ENCODE measurements at regions not wholly inside any gene's neighbourhood (a gene's known extent, or its start where the extent isn't known, plus 50 kb on each side); places are given as distances from the start of the nearest gene placed in this dataset.

DNA sequence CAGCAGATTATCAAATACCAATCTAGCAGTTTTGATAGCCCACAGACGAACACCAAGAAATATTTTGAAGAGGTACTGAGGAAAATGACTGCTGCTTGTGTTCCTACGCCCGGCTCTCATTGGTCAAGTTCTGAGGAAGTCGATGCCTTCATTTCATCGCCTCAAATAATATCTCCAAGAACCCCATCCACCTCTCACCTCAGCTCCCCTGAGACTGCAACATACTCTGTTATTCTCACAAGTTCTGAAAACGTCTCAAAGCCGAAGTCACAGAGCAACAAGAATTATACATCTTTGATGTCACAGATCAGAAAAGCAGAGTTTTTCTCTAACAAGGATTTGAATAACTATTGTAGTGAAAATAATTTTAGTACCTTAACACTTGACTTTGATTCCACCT is 55.5 kb upstream of the BCAT1 start:
- no peak for DNase-seq

DNA sequence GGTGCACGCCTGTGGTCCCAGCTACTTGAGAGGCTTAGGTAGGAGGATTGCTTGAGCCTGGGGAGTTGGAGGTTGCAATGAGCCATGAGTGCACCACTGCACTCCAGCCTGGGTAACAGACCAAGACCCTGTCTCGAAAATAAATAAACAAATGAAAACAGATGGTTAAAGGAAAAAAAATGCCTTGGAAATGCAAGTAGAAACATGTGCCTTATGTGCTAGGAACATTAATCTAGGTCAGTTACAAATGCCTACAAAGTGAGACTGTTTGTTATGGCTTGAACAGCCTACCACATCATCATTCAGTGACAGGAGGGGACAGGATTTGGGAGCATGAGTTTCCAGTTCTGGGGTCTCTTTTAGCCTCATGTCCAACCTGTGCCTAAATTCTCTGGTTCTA is 52.4 kb upstream of the BCAT1 start:
- DNase-seq, result no peak
